IMR-90 (cell line): ENCODE measurements at regions not wholly inside any gene's neighbourhood (a gene's known extent, or its start where the extent isn't known, plus 50 kb on each side); places are given as distances from the start of the nearest gene placed in this dataset.

ENCODE experiments used
- ATAC-seq: fragments of 200-7000 bp; cut with Tn5 transposase; 2 replicates; pipeline ENCODE4 v1.9.1; 2020; ENCODE audit warnings: low read depth, mild to moderate bottlenecking, moderate library complexity
- BruUV-seq: library from RNA; stranded (reverse); fragments of 400-500 nt; replicated peaks from 2 replicates; lab custom pipeline; 2021; lab: Mats Ljungman, UMichigan
- CTCF ChIA-PET: fragments of 300-600 bp; formaldehyde crosslinking; extraction: SDS; loops from one replicate; lab custom pipeline; 2021; ENCODE audit warnings: antibody characterized with exemption; lab: Yijun Ruan, JAX
- POLR2A ChIA-PET: fragments of 300-600 bp; sonication (Branson Sonifier 250); formaldehyde crosslinking; loops from one replicate; lab custom pipeline; 2022; ENCODE audit warnings: antibody characterized with exemption; ENCODE audit not compliant: unreplicated experiment; lab: Charles Lee
- DNase-seq: peaks from one replicate; pipeline ENCODE4 v3.0.0; 2013
- H2AFZ ChIP-seq: replicated peaks from 2 replicates; pipeline ENCODE3; 2013; ENCODE audit warnings: low read length, mild to moderate bottlenecking; ENCODE audit not compliant: poor library complexity
- H2AK5ac ChIP-seq: 2 replicates; pipeline ENCODE4 v1.6.1; 2013; ENCODE audit warnings: low read depth, low read length, inconsistent platforms
- H2AK9ac ChIP-seq: replicated peaks from 2 replicates; pipeline ENCODE3; 2013; ENCODE audit warnings: mild to moderate bottlenecking, low read depth, low read length, moderate library complexity; ENCODE audit not compliant: poor library complexity
- H2BK120ac ChIP-seq: 2 replicates; pipeline ENCODE4 v1.6.1; 2013; ENCODE audit warnings: low read depth, low read length, inconsistent platforms
- H2BK15ac ChIP-seq: 3 replicates; pipeline ENCODE4 v1.6.1; 2013; ENCODE audit warnings: low read depth, low read length, inconsistent platforms
- H2BK20ac ChIP-seq: 2 replicates; pipeline ENCODE4 v1.6.1; 2013; ENCODE audit warnings: low read depth, mild to moderate bottlenecking, inconsistent platforms, low read length, moderate library complexity
- H2BK5ac ChIP-seq: 2 replicates; pipeline ENCODE4 v1.6.1; 2013; ENCODE audit warnings: mild to moderate bottlenecking, low read depth, low read length, inconsistent platforms; ENCODE audit not compliant: poor library complexity, severe bottlenecking
- H3K14ac ChIP-seq: replicated peaks from 2 replicates; pipeline ENCODE4 v1.6.1; 2013; ENCODE audit warnings: low read depth, low read length, inconsistent platforms
- H3K18ac ChIP-seq: 2 replicates; pipeline ENCODE4 v1.6.1; 2013; ENCODE audit warnings: low read depth, low read length, control low read depth
- H3K23ac ChIP-seq: 2 replicates; pipeline ENCODE4 v1.6.1; 2013; ENCODE audit warnings: low read depth, low read length, inconsistent platforms
- H3K27ac ChIP-seq: 2 replicates; pipeline ENCODE4 v1.5.1; 2013; ENCODE audit warnings: mild to moderate bottlenecking, control low read depth, low read length; ENCODE audit not compliant: insufficient read depth
- H3K27me3 ChIP-seq: 2 replicates; pipeline ENCODE4 v1.6.1; 2013; ENCODE audit warnings: low read length; ENCODE audit not compliant: control insufficient read depth, insufficient read depth
- H3K36me3 ChIP-seq: 2 replicates; pipeline ENCODE4 v1.6.1; 2013; ENCODE audit warnings: low read length, mixed read lengths; ENCODE audit not compliant: control insufficient read depth, insufficient read depth
- H3K4ac ChIP-seq: 2 replicates; pipeline ENCODE4 v1.6.1; 2013; ENCODE audit warnings: low read depth, low read length, inconsistent platforms
- H3K4me1 ChIP-seq: 2 replicates; pipeline ENCODE4 v1.6.1; 2013; ENCODE audit warnings: low read length, mixed read lengths; ENCODE audit not compliant: control insufficient read depth, insufficient read depth
- H3K4me2 ChIP-seq: 2 replicates; pipeline ENCODE4 v1.6.1; 2013; ENCODE audit warnings: low read depth, mild to moderate bottlenecking, control low read depth, low read length, moderate library complexity
- H3K4me3 ChIP-seq: 2 replicates; pipeline ENCODE4 v1.5.1; 2013; ENCODE audit warnings: low read depth, mild to moderate bottlenecking, control low read depth, low read length, moderate library complexity; ENCODE audit not compliant: insufficient read depth
- H3K56ac ChIP-seq: 2 replicates; pipeline ENCODE4 v1.6.1; 2013; ENCODE audit warnings: low read length, inconsistent platforms; ENCODE audit not compliant: insufficient read depth; ENCODE audit errors: extremely low read depth
- H3K79me1 ChIP-seq, 2 experiments: 2 replicates each; pipeline ENCODE4 v1.6.1; 2013; ENCODE audit warnings: low read length in 2 of 2, inconsistent platforms in 1 of 2, low read depth in 1 of 2
- H3K9ac ChIP-seq: 2 replicates; pipeline ENCODE4 v1.6.1; 2013; ENCODE audit warnings: low read depth, low read length, control low read depth
- H3K9me1 ChIP-seq: 2 replicates; pipeline ENCODE4 v1.6.1; 2013; ENCODE audit warnings: low read length, inconsistent platforms; ENCODE audit not compliant: insufficient read depth
- H3K9me3 ChIP-seq: 2 replicates; pipeline ENCODE4 v1.6.1; 2013; ENCODE audit warnings: low read length; ENCODE audit not compliant: control insufficient read depth, insufficient read depth
- H4K20me1 ChIP-seq: 2 replicates; pipeline ENCODE4 v1.6.1; 2013; ENCODE audit warnings: low read length, inconsistent platforms; ENCODE audit not compliant: insufficient read depth
- H4K5ac ChIP-seq: 2 replicates; pipeline ENCODE4 v1.6.1; 2013; ENCODE audit warnings: mild to moderate bottlenecking, low read depth, low read length, control low read depth
- H4K8ac ChIP-seq, 2 experiments: 2 replicates each; pipeline ENCODE4 v1.6.1; 2013; ENCODE audit warnings: low read depth in 2 of 2, low read length in 2 of 2, control low read depth in 1 of 2, inconsistent platforms in 1 of 2
- H4K91ac ChIP-seq: 2 replicates; pipeline ENCODE4 v1.6.1; 2013; ENCODE audit warnings: low read depth, low read length, inconsistent platforms; ENCODE audit not compliant: insufficient read depth
- BHLHE40 ChIP-seq: fragments of 150-350 bp; IDR thresholded peaks from 2 replicates; pipeline ENCODE4 v1.6.1; 2016; ENCODE audit warnings: mild to moderate bottlenecking, low read depth, low read length
- CEBPB ChIP-seq: IDR thresholded peaks from 2 replicates; pipeline ENCODE4 v1.6.1; 2012; ENCODE audit warnings: low read depth, low read length, improper control_type of control experiment
- CHD1 ChIP-seq: IDR thresholded peaks from 2 replicates; pipeline ENCODE4 v1.6.1; 2012; ENCODE audit warnings: low read depth, low read length, improper control_type of control experiment
- MAFK ChIP-seq: IDR thresholded peaks from 2 replicates; pipeline ENCODE4 v1.6.1; 2012; ENCODE audit warnings: low read depth, low read length, improper control_type of control experiment
- MAZ ChIP-seq: IDR thresholded peaks from 2 replicates; pipeline ENCODE4 v1.6.1; 2012; ENCODE audit warnings: low read depth, mild to moderate bottlenecking, low read length, improper control_type of control experiment, moderate library complexity, borderline replicate concordance
- NFE2L2 ChIP-seq: fragments of 150-350 bp; IDR thresholded peaks from 2 replicates; pipeline ENCODE4 v1.6.1; 2016; ENCODE audit warnings: low read depth, mild to moderate bottlenecking, low read length
- RAD21 ChIP-seq: IDR thresholded peaks from 2 replicates; pipeline ENCODE4 v1.6.1; 2012; ENCODE audit warnings: low read length, improper control_type of control experiment
- RCOR1 ChIP-seq: IDR thresholded peaks from 2 replicates; pipeline ENCODE4 v1.6.1; 2012; ENCODE audit warnings: mild to moderate bottlenecking, low read length, improper control_type of control experiment; ENCODE audit not compliant: insufficient replicate concordance
- RFX5 ChIP-seq: IDR thresholded peaks from 2 replicates; pipeline ENCODE4 v1.8.0; 2012; ENCODE audit warnings: low read depth, mild to moderate bottlenecking, low read length, moderate library complexity
- SMC3 ChIP-seq: fragments of 150-350 bp; IDR thresholded peaks from 2 replicates; pipeline ENCODE4 v1.6.1; 2016; ENCODE audit warnings: low read depth, mild to moderate bottlenecking, antibody characterized with exemption, low read length, moderate library complexity
- WGBS, 2 experiments: methylation state at CpG; one replicate each; pipeline versions ENCODE4 v1.1.5 to v1.1.7; 2013; ENCODE audit warnings: missing lambda C conversion rate in 2 of 2; ENCODE audit not compliant: insufficient read length in 1 of 2; ENCODE audit errors: extremely low coverage in 2 of 2; 5-methylcytosine and 5-hydroxymethylcytosine counted together
- dilution Hi-C: fragments of 300-500 bp; cut with HindIII; formaldehyde crosslinking; loops from one replicate; pipeline ENCODE4 v1.14.3; 2018; ENCODE audit warnings: low sequenced_read_pairs; ENCODE audit not compliant: unreplicated experiment
- in situ Hi-C: fragments of 300-500 bp; cut with MboI; formaldehyde crosslinking; loops from 3 replicates; pipeline ENCODE4 v1.14.3; 2019; ENCODE audit warnings: low sequenced_read_pairs, inconsistent platforms, mixed read lengths
- intact Hi-C: fragments of 100-400 bp; cut with micrococcal nuclease; formaldehyde crosslinking; loops from 2 replicates; pipeline ENCODE4 v1.10.0; 2022
- TF ChIP-seq, protein P1 (sequence below): conservative IDR thresholded peaks from 2 replicates; pipeline ENCODE4 v1.5.1; 2012; ENCODE audit warnings: mild to moderate bottlenecking, low read depth, low read length, improper control_type of control experiment
- TF ChIP-seq, protein P2 (sequence below): fragments of 150-350 bp; IDR thresholded peaks from 2 replicates; pipeline ENCODE4 v1.6.1; 2016; ENCODE audit warnings: low read depth, mild to moderate bottlenecking, low read length, moderate library complexity, borderline replicate concordance
- TF ChIP-seq, protein P3 (sequence below): fragments of 150-350 bp; IDR thresholded peaks from 2 replicates; pipeline ENCODE4 v1.6.1; 2017; ENCODE audit warnings: mild to moderate bottlenecking, antibody characterized with exemption, low read length, low read depth

DNA sequence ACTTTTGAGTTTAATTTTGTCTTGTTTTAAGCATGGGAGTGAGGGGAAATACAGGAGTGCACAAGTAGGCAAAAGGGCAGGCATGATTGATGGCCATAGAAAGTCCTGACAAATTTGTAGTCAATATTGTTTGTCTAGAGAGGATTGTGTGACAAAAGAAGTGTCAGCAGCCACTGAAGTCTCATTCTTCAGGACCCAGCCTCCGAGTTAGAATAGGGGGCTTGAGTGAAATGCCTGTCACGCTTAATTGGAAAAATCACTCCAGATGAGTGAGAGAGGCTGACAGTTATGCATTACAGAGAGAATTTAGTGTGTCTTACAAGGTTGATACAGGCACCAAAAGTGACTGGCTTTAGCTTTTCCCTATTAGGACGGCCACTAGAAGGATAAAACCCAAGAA lies 81.9 kb upstream of the RPS23 start:
- no peaks in the 10 kb centered on the region for H3K36me3 ChIP-seq
- H3K27me3 ChIP-seq: no peaks in the 10 kb centered on the region
- WGBS, 2 experiments: 100% methylated on average over 1 of the region's 3 CpGs; no CpG with 5 or more reads in 1 of the 2 experiments
- H3K23ac ChIP-seq: no peak overlapping the region
- no TSS peak for BruUV-seq
- H4K8ac ChIP-seq: no peak overlapping the region
- H3K4me3 ChIP-seq: no peak overlapping the region
- CTCF ChIA-PET: no interaction called here
- POLR2A ChIA-PET: no interaction called here
- no peak overlapping the region for H3K18ac ChIP-seq
- H3K4ac ChIP-seq: no peak overlapping the region
- H3K56ac ChIP-seq: no peak overlapping the region
- intact Hi-C loops (no loop called here), in situ Hi-C loops (loop anchor here (10.0 to 25.0 kb wide), 3 partner anchors 285 to 702 kb away; no protein-coding TSS in a partner anchor), dilution Hi-C loops (no loop called here)
- no peak overlapping the region for H2BK5ac ChIP-seq
- no peaks in the 10 kb centered on the region for H4K20me1 ChIP-seq
- H3K79me1 ChIP-seq: no peaks in the 10 kb centered on the region
- no peak overlapping the region for H2AK9ac ChIP-seq
- peak overlapping the region; percentile 21; the same call in 1 of the 3 replicates for H2BK15ac ChIP-seq
- no peak overlapping the region for H3K9ac ChIP-seq
- peaks cover 3% of the 10 kb centered on the region for H3K9me1 ChIP-seq
- H2BK120ac ChIP-seq: no peak overlapping the region
- ATAC-seq (no peak), DNase-seq (no peak)
- TF ChIP-seq RCOR1 (no peak), CHD1 (no peak), MAFK (no peak), SMC3 (no peak), MAZ (no peak), RAD21 (no peak), BHLHE40 (no peak), RFX5 (no peak), CEBPB (no peak), NFE2L2 (no peak)
- TF ChIP-seq, protein P1, sequence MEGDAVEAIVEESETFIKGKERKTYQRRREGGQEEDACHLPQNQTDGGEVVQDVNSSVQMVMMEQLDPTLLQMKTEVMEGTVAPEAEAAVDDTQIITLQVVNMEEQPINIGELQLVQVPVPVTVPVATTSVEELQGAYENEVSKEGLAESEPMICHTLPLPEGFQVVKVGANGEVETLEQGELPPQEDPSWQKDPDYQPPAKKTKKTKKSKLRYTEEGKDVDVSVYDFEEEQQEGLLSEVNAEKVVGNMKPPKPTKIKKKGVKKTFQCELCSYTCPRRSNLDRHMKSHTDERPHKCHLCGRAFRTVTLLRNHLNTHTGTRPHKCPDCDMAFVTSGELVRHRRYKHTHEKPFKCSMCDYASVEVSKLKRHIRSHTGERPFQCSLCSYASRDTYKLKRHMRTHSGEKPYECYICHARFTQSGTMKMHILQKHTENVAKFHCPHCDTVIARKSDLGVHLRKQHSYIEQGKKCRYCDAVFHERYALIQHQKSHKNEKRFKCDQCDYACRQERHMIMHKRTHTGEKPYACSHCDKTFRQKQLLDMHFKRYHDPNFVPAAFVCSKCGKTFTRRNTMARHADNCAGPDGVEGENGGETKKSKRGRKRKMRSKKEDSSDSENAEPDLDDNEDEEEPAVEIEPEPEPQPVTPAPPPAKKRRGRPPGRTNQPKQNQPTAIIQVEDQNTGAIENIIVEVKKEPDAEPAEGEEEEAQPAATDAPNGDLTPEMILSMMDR: no peak
- TF ChIP-seq, protein P2, sequence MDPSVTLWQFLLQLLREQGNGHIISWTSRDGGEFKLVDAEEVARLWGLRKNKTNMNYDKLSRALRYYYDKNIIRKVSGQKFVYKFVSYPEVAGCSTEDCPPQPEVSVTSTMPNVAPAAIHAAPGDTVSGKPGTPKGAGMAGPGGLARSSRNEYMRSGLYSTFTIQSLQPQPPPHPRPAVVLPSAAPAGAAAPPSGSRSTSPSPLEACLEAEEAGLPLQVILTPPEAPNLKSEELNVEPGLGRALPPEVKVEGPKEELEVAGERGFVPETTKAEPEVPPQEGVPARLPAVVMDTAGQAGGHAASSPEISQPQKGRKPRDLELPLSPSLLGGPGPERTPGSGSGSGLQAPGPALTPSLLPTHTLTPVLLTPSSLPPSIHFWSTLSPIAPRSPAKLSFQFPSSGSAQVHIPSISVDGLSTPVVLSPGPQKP: no peak
- TF ChIP-seq, protein P3, sequence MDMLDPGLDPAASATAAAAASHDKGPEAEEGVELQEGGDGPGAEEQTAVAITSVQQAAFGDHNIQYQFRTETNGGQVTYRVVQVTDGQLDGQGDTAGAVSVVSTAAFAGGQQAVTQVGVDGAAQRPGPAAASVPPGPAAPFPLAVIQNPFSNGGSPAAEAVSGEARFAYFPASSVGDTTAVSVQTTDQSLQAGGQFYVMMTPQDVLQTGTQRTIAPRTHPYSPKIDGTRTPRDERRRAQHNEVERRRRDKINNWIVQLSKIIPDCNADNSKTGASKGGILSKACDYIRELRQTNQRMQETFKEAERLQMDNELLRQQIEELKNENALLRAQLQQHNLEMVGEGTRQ: no peak
- H2AK5ac ChIP-seq: no peak overlapping the region
- H2AFZ ChIP-seq: no peak overlapping the region
- H3K4me1 ChIP-seq: peaks cover 12% of the 10 kb centered on the region
- no peak overlapping the region for H4K91ac ChIP-seq
- no peaks in the 10 kb centered on the region for H3K9me3 ChIP-seq
- no peak overlapping the region for H3K14ac ChIP-seq
- H3K4me2 ChIP-seq: no peak overlapping the region
- H4K5ac ChIP-seq: no peak overlapping the region
- no peak overlapping the region for H2BK20ac ChIP-seq
- H3K27ac ChIP-seq: no peak overlapping the region
